Stimulated activated CD4-positive, alpha-beta T cell treated with anti-CD3 and anti-CD28 coated beads, TNF-alpha, amount 100 ng/mL, for 1 hour (primary cell): ENCODE measurements at regions not wholly inside any gene's neighbourhood (a gene's known extent, or its start where the extent isn't known, plus 50 kb on each side); places are given as distances from the start of the nearest gene placed in this dataset.

Source experiments
- DNase-seq, 3 donors: peaks; one replicate each; pipeline ENCODE4 v3.0.0-alpha.2; 2020; ENCODE audit warnings: low read depth in 3 of 3, low spot score in 1 of 3

DNA sequence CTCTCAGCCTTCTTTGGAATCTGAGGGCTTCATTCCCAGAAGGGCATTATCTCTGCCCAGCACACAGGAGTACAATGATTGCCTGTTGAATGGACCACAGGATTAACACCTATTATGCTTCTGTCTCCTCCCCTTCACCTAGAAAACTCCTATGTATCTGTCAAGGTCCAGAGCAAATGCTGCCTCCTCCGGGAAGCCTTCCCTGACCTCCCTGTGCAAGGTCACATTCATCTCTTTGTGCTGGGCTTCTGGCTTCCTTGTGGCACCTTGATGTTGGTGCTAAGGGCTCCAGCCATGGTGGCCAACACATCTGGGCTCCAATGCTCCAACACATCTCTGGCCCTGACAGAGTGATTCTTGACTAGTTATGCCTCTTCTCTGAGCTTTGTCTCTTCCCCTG is 49.9 kb upstream of the ATP2B2 start:
- DNase-seq = no peak

- no peak for DNase-seq
Observed at GRCh38 chr3:10556312-10556711, 50.9 kb upstream of the ATP2B2 start.

DNA sequence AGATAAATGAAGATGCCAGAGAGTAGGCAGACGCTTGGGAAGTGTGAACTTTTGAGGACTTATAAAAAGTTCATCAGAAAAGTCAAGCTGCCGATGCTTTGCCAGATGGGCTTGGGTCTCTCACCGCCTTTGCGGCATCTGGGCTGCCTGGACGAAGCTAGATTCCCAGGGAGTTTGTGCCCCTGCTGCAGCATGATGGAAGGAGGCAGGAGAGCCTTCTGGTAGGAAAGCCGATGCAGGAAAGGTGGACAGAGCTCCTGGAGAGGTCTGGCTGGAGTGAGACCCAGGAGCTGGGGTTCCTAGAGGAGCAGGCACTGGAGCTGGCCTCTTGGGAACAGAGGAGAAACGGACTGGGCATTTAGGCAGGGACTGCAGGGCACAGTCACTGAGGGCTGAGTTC is 51.9 kb upstream of the ATP2B2 start:
- DNase-seq = no peak

GRCh38 chr3:10557781-10558373 is 52.5 kb upstream of the ATP2B2 start:
- DNase-seq = no peak

DNA sequence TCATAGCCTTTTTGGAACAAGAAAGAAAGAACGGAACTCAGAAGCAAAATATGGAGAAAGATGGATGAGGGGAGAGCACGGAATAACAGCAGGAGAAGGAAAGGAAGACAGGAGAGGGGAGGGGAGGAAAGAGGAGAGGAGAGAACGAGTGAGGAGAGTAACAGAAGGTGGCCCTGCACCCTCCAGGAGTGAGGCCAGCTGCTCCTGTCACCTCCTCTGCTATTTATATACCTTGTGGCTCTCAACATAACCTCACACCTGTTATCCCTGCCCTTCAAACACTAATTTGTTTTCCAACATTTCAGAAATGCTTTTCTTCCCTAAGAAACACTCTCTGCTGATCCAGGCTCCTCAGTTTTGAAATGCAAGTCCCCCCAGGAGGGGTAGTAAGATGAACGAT is 53.4 kb upstream of the ATP2B2 start:
- DNase-seq = no peak

- no peak for DNase-seq
Observed at GRCh38 chr3:10560060-10560861, 54.9 kb upstream of the ATP2B2 start.

DNA sequence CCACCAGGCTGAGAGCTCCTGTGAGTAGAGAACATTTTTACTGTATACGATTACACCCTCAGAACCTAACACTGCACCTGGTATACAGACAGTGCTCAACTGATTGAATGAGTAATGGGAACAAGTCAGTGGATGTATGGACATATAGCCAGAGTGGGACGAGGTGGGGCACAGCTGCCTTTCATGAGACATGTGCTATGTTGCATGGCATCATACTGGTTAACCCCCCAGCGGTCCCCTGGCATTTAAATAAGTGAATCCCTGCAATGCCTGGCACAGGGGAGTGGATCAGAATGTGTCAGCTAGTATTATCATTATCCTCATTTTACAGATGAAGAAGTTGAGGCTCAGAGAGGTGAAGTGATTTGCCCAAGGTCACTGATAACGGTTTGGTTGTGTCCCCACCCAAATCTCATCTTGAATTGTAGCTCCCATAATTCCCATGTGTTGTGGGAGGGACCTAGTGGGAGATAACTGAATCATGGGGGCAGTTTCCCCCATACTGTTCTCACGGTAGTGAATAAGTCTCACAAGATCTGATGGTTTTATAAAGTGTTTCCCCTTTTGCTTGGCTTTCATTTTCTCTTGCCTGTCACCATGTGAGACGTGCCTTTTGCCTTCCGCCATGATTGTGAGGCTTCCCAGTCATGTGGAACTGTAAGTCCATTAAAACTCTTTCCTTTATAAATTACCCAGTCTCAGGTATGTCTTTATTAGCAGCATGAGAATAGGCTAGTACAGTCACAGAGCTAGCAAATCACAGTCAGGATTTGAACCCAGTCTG is 56.0 kb upstream of the ATP2B2 start:
- no peak for DNase-seq

DNA sequence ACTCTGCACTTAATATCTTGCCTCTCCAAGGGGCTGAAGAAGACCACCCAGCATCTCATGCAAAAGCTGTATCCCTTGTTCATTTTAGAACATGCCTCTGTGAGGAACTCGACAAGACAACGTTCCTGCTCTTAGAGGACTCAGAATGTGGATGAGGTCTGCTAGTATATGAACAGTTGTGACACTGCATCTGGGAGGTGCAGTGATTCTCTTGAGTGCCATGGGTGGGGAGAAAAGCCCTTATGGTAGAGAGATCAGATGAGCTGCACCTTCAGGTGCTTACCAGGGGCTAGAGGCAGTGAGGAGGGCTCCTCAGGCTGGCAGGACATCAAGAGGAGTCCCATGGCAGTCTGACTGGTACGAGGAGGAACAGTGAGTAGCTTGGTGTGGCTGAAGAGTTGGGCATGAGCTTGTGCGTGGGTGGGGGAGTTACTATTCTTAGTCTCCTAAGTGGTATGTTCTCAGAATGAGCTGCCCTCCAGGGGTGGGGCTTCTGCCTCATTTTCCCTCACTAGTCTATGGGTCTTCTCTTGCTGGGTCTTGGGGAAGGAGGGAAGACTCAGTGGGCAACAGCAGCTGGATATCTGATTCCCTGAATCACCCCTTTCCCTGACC is 56.7 kb upstream of the ATP2B2 start:
- no peak for DNase-seq

- no peak for DNase-seq
Observed at GRCh38 chr3:10563396-10563795, 58.0 kb upstream of the ATP2B2 start.

GRCh38 chr3:10565814-10566213 is 60.4 kb upstream of the ATP2B2 start:
- DNase-seq = no peak

- no peak for DNase-seq
Observed at GRCh38 chr3:10566451-10566850, 61.1 kb upstream of the ATP2B2 start.

DNA sequence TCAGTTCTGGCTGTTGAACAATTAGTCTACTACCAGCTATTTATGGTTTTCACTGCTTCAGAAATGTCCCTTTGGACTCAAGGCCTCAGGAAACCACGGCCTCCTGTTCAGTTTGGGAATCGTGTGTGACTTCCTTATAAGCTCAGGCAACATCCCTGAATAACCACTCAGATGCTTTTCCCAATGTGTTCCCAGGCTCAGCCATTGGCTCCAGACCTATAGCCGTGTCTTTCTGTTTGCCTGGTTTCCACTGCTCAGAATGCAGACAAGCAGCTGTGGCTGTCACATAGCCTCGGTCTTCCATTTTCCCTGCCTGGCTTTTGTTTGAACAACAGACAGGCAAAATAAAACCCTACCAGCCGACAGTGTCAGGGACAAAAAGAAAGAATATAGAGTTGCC is 63.2 kb upstream of the ATP2B2 start:
- DNase-seq = no peak

DNA sequence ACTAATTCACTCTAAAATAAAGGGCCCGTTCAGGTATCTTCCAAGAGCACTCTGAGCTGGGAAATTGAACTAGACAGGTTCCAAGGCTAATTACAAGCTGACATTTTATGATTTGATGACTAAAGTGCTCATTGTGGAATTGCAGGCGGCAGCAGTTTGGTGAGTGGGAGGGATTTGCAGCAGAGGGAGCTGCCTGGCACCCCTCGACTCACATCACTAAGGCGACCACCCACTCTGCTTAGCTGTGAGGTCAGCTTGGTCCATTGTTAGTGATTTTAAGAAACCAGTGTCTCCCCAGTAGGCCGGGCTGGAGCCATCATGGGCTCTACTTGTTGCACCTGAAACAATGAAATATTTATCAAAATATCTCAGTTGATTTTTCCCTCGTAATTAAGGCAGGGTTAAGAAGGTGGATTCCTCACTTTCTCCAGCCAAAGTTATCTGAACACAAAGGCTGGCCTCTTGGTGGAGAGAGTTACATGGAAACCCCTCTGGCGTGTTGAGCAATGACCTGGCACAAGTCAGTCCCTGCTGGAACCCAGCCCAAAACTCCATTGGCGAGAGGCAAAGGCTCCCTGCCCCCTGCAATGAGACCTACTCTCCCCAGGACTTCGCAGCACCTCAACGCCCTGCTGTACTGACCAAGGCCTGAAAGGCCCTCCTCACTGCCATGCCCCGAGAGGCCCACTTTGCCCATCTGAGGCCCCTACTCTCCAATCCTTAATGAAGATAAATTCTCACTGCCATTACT is 65.0 kb upstream of the ATP2B2 start:
- DNase-seq = no peak

DNA sequence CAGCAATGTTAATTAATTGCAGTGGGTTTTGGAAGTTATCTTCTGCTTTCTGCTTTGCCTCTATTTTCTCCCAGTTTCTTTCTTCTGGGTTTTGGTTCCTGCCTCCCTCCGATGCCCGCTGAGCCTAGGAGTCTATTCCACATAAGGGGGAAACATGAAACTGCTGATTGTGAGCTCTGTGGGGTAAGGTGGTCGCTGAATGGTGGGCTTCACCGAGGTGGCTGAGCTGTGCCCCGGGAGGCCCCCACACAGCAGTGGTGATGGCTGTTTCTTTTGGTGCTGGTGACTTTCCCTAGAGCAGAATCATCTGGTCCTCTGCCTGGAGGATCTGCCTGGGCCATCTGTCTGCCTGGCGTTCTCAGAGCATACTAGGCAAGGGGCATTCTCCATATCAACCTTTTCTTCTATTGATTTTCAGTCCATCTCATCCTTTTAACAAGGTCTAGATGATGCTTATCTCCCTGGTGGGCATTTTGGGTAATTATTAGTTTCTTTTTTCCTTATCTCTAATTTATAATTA is 68.8 kb upstream of the ATP2B2 start:
- DNase-seq = no peak

DNA sequence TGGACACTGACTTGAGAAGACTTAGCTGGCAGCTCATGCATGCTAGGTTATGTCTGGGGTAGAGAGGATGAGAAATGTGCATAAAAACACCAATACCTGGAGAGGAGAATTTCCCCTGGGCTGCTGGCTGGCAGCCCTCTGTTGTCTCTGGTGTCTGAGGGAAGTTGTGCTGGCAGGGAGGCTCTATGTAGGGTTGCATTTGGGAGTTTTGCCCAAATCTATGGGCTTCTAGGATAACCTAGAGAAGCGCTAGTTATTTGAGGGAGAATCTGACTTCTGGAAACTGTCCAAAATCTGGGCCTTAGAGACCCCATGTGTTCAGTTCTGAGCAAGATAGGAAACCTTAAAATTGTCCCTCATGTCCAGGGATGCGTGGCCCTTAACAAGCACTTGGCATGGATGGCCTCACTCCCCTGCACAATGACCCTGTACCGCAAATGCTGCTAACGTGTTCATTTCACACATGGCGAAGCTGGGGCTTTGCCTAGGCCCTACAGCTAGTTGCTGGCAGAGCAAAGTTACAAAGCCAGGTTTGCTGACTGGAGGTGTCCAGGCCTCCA is 70.3 kb upstream of the ATP2B2 start:
- no peak for DNase-seq

DNA sequence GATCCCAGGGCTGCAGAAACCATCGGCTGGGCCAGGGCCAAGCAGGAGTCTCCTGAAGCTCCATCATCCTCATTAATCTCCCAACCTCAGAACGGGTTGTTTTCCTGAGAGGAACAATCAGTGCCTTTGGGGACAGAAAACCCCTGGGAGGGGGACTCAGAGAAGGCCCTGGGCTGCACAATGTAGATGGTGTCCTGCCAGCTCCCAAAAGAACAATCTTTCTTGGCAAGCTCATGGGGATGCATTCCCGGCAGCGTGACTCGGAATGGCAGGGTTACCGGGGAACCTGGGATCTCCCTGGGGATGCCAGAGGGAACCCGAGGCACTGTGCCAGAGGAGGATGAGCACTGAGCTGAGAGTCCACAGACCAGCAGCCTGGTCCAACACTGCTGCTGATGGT is 72.1 kb upstream of the ATP2B2 start:
- DNase-seq = no peak

DNA sequence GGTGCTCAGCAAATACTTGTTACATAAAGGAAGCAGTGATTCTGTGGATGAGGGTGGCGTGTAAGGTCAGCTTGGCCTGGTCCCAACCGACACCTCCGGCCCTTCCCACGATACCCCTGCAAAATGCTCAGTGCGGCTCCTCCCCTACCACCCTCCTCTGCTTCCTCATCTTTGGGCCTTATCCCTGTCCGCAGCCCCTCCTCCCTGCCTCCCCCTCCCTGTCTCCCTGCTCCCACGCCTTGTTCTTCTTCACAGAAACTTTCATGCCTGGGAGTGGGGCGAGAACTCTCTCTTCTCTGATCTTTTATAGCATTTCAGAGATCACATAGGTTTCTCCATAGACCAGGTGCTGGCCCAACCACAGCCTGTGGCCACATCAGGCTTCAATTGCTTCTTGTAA is 75.0 kb upstream of the ATP2B2 start:
- DNase-seq = no peak

DNA sequence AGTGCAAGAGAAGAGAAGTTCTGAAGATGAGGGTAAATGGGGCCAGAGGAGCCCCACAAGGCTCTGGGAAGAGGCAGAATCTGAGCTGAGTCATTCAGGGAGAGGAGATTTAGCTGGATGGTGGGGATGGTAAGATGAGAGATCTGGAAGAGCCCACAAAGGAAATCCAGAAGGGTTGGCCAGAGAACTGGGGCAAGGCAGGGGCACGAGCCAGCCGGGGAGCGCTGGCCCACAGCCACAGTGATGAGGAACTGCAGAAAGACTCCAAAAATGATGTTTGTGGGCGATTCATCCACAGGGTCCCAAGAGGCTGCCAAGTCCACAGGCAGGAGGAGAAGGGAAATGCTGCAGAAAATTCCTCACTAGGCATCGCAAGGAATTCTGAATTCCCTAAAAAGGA is 75.9 kb upstream of the ATP2B2 start:
- no peak for DNase-seq

DNA sequence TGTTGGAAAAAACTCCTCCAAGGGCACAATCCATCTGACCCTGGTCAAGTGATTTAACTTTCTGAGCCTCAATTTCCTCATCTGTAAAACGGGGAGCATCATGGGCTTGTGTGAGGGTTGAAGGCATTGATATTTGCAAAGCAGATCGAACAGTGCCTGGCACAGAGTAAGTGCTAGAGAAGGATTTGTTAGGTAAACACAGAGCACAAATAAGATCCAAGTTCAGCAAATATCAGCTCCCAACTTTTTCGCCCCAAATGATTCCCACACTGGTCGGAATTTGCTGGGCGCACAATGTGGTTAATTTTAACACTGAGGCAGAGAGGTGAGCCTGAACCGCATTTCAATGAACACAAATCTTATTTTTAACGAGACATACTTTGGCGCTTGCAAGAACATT is 76.3 kb upstream of the ATP2B2 start:
- DNase-seq = no peak

- DNase-seq = no peak
Observed at GRCh38 chr3:10582733-10583132, 77.3 kb upstream of the ATP2B2 start.
